ENCODE measurements at regions not wholly inside any gene's neighbourhood (a gene's known extent, or its start where the extent isn't known, plus 50 kb on each side); places are given as distances from the start of the nearest gene placed in this dataset.

DNA sequence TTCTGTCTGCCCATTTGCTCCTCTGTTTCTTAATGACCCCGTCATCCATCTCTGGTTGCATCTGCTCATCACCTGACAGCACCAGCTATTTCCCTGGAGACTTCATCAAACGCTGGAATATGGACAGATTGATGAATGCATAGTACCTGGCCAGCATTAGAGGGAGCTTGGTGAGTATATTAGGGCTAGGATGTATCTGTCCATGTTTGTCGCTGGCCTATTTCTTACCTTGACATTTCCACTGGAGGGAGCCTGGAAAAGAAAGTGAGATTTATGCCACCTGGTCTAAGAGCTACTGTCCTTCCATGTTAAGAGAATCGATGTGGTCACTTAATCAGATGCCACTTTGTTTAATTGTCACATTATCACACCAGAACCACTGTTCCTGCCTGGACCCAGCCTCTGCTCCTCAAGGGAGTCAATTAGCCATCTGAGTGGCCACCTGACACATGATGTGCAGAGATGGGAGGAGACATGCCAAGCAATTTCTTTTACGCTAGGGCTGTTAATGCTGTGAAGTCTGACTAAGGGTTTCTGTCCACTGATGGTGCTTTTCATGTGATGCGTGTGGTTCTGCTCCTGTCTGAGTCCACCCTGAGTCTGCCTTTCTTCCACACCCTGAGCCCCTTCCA lies 75.3 kb upstream of the SFSWAP start:
- peak; percentile 28 for FAIRE-seq
- no peak for TF ChIP-seq TAF1 (IDR thresholded peaks at IDR 0.05; ENCODE audit: low read depth, low read length)
- no peak for TF ChIP-seq SAP30 (IDR thresholded peaks at IDR 0.05; ENCODE audit: insufficient read depth, insufficient replicate concordance, low read length)
- no peak for TF ChIP-seq NANOG (IDR thresholded peaks at IDR 0.05; ENCODE audit: insufficient read depth, low read depth, low read length, poor library complexity, severe bottlenecking)
- TF ChIP-seq YY1 (IDR thresholded peaks at IDR 0.05; ENCODE audit: low read depth, low read length) = no peak
- TF ChIP-seq CEBPB (IDR thresholded peaks at IDR 0.05; ENCODE audit: low read depth, low read length) = no peak
- no peak for TF ChIP-seq EZH2 (IDR thresholded peaks at IDR 0.05; ENCODE audit: low read depth, low read length, severe bottlenecking)
- no peak for TF ChIP-seq CHD2 (IDR thresholded peaks at IDR 0.05; ENCODE audit: low read length)
- TF ChIP-seq BACH1 (IDR thresholded peaks at IDR 0.05; ENCODE audit: low read length) = no peak
- TF ChIP-seq FOSL1 (IDR thresholded peaks at IDR 0.05; ENCODE audit: insufficient read depth, low read depth, low read length) = no peak
- TF ChIP-seq, protein P1, sequence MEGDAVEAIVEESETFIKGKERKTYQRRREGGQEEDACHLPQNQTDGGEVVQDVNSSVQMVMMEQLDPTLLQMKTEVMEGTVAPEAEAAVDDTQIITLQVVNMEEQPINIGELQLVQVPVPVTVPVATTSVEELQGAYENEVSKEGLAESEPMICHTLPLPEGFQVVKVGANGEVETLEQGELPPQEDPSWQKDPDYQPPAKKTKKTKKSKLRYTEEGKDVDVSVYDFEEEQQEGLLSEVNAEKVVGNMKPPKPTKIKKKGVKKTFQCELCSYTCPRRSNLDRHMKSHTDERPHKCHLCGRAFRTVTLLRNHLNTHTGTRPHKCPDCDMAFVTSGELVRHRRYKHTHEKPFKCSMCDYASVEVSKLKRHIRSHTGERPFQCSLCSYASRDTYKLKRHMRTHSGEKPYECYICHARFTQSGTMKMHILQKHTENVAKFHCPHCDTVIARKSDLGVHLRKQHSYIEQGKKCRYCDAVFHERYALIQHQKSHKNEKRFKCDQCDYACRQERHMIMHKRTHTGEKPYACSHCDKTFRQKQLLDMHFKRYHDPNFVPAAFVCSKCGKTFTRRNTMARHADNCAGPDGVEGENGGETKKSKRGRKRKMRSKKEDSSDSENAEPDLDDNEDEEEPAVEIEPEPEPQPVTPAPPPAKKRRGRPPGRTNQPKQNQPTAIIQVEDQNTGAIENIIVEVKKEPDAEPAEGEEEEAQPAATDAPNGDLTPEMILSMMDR (IDR thresholded peaks at IDR 0.05; ENCODE audit: control extremely low read depth in 1 of 3, insufficient read depth in 1 of 3, low read depth in 1 of 3, low read length in 3 of 3) = no peak

More for the DNA sequence above, 75.3 kb upstream of the SFSWAP start:
- ChIA-PET CTCF (ENCODE audit: partially characterized antibody) (interaction anchor here (0.9 kb wide), 1 partner anchor 269 kb away, joined by 4 read pairs; no protein-coding TSS in a partner anchor), POLR2A (ENCODE audit: partially characterized antibody) (interaction anchor here (0.9 kb wide), 1 partner anchor 324 kb away, joined by 3 read pairs; no protein-coding TSS in a partner anchor)
- no peak overlapping the region for H3K56ac ChIP-seq (replicated peaks; ENCODE audit: insufficient read length, low read depth, low read length)
- H3K18ac ChIP-seq (ENCODE audit: extremely low read depth, low read length) = no peak overlapping the region
- no peaks in the 10 kb centered on the region for H3K27me3 ChIP-seq (replicated peaks in 1 of 4; ENCODE audit: control insufficient read depth in 3 of 4, extremely low read depth in 1 of 4, insufficient read depth in 3 of 4, low read length in 3 of 4)
- H3K4me1 ChIP-seq (replicated peaks in 1 of 4; ENCODE audit: control insufficient read depth in 3 of 4, insufficient read depth in 4 of 4, low read length in 3 of 4) = peaks cover 0 to 7% (median 0%) of the 10 kb centered on the region in 4 experiments; a peak in 2 of 7 replicates
- H2BK120ac ChIP-seq (replicated peaks; ENCODE audit: low read depth, low read length) = no peak overlapping the region
- H3K4ac ChIP-seq (replicated peaks; ENCODE audit: insufficient read length, low read depth, low read length) = no peak overlapping the region
- no peak overlapping the region for H2BK12ac ChIP-seq (ENCODE audit: low read depth, low read length)
- H3K9me3 ChIP-seq (ENCODE audit: insufficient read depth in 2 of 2, low read depth in 1 of 2, low read length in 1 of 2) = no peaks in the 10 kb centered on the region
- H2BK5ac ChIP-seq (ENCODE audit: low read depth, low read length) = no peak overlapping the region; the same call in 1 of the 2 replicates
- no peaks in the 10 kb centered on the region for H3K79me2 ChIP-seq (ENCODE audit: control insufficient read depth in 1 of 2, insufficient read depth in 2 of 2, low read length in 2 of 2)
- H3K79me1 ChIP-seq (ENCODE audit: low read depth, low read length) = no peaks in the 10 kb centered on the region
- DNase-seq (ENCODE audit: low read depth in 1 of 2, low spot score in 2 of 2) = no peak
- H2BK20ac ChIP-seq (ENCODE audit: low read length) = no peak overlapping the region
- 80% methylated on average over 6 of the region's 6 CpGs; no CpG with 5 or more reads in 1 of the 2 experiments for WGBS, 2 experiments (ENCODE audit: extremely low coverage in 1 of 2, insufficient coverage in 1 of 2, insufficient read length in 1 of 2, insufficient replicate concordance in 2 of 2, low coverage in 1 of 2, low lambda C conversion rate in 2 of 2, missing lambda C conversion rate in 1 of 2)
- no peak overlapping the region for H3K4me3 ChIP-seq (ENCODE audit: extremely low read depth in 1 of 4, insufficient read depth in 2 of 4, low read depth in 3 of 4, low read length in 4 of 4)
- H4K8ac ChIP-seq (ENCODE audit: extremely low read depth, insufficient read depth, low read length) = no peak overlapping the region
- no peak overlapping the region for H3K23ac ChIP-seq (ENCODE audit: insufficient read length)
- no peaks in the 10 kb centered on the region for H3K36me3 ChIP-seq (ENCODE audit: control insufficient read depth in 2 of 4, insufficient read depth in 4 of 4, low read length in 3 of 4)
- H3K27ac ChIP-seq (ENCODE audit: low read depth, low read length) = no peak overlapping the region
- H3K23me2 ChIP-seq (ENCODE audit: low read depth, low read length) = peaks cover 10% of the 10 kb centered on the region; the same call in 1 of the 2 replicates
- H4K20me1 ChIP-seq (replicated peaks in 1 of 2; ENCODE audit: control insufficient read depth in 1 of 2, insufficient read depth in 2 of 2, low read length in 2 of 2) = no peaks in the 10 kb centered on the region
- no peak overlapping the region for H3K9ac ChIP-seq (replicated peaks in 1 of 4; ENCODE audit: extremely low read depth in 1 of 4, low read depth in 3 of 4, low read length in 3 of 4)
- H4K91ac ChIP-seq (replicated peaks; ENCODE audit: insufficient read length, low read length) = no peak overlapping the region
- no peak overlapping the region for H2AFZ ChIP-seq (ENCODE audit: low read length)
- H3K14ac ChIP-seq (ENCODE audit: insufficient read length) = no peak overlapping the region
- no peak overlapping the region for H3K4me2 ChIP-seq (ENCODE audit: insufficient read depth in 1 of 2, low read depth in 2 of 2, low read length in 2 of 2)
- no peak overlapping the region for H4K5ac ChIP-seq (ENCODE audit: insufficient read length, low read depth, low read length)
- H2AK5ac ChIP-seq (ENCODE audit: low read depth, low read length) = no peak overlapping the region
- no peak overlapping the region for H2BK15ac ChIP-seq (ENCODE audit: low read length)

Measured in H1 (cell line).